ENCODE measurements at regions not wholly inside any gene's neighbourhood (a gene's known extent, or its start where the extent isn't known, plus 50 kb on each side); places are given as distances from the start of the nearest gene placed in this dataset.

GRCh38 chr20:4513720-4514119, 172.5 kb upstream of the PRNP start:
- TF ChIP-seq FOXP2 (optimal IDR thresholded peaks at IDR 0.05; ENCODE audit: control extremely low read depth, extremely low read length, insufficient read depth) = no peak
- TF ChIP-seq POLR2AphosphoS5 (IDR thresholded peaks at IDR 0.05; ENCODE audit: borderline replicate concordance, low read depth, low read length) = no peak
- TF ChIP-seq EZH2 (IDR thresholded peaks at IDR 0.05) = no peak
